DOHH2 (cell line): ENCODE measurements at regions not wholly inside any gene's neighbourhood (a gene's known extent, or its start where the extent isn't known, plus 50 kb on each side); places are given as distances from the start of the nearest gene placed in this dataset.

ENCODE experiments used
- H3F3A ChIP-seq: fragments of 200-600 bp; sonication (generic), shearing (Covaris generic); 2 replicates; pipeline ENCODE4 v1.6.0; 2016; ENCODE audit warnings: antibody characterized with exemption, mild to moderate bottlenecking; ENCODE audit not compliant: control insufficient read depth, insufficient read depth
- H3K27ac ChIP-seq: fragments of 200-600 bp; sonication (generic); 2 replicates; pipeline ENCODE4 v1.5.1; 2014; ENCODE audit warnings: low read depth, mild to moderate bottlenecking, low read length, moderate library complexity
- H3K27me3 ChIP-seq: fragments of 200-600 bp; sonication (generic); 2 replicates; pipeline ENCODE4 v1.6.1; 2014; ENCODE audit warnings: mild to moderate bottlenecking, low read length, mixed read lengths; ENCODE audit not compliant: control insufficient read depth
- H3K36me3 ChIP-seq: fragments of 200-600 bp; sonication (generic); 2 replicates; pipeline ENCODE4 v1.6.1; 2014; ENCODE audit warnings: mild to moderate bottlenecking, low read length, moderate library complexity, mixed read lengths; ENCODE audit not compliant: control insufficient read depth
- H3K4me1 ChIP-seq: fragments of 200-600 bp; sonication (generic); 2 replicates; pipeline ENCODE4 v1.6.1; 2014; ENCODE audit warnings: mild to moderate bottlenecking, low read length, mixed read lengths; ENCODE audit not compliant: control insufficient read depth
- H3K4me2 ChIP-seq: fragments of 200-600 bp; sonication (generic); 2 replicates; pipeline ENCODE4 v1.6.0; 2014; ENCODE audit warnings: mild to moderate bottlenecking, low read length, moderate library complexity
- H3K4me3 ChIP-seq: fragments of 200-600 bp; sonication (generic); 2 replicates; pipeline ENCODE4 v1.5.1; 2014; ENCODE audit warnings: mild to moderate bottlenecking, low read length, mixed read lengths
- H3K79me2 ChIP-seq: fragments of 200-600 bp; sonication (generic); 2 replicates; pipeline ENCODE4 v1.6.1; 2014; ENCODE audit warnings: mild to moderate bottlenecking, low read length, mixed read lengths; ENCODE audit not compliant: control insufficient read depth
- H3K9me2 ChIP-seq: fragments of 200-600 bp; sonication (generic); replicated peaks from 2 replicates; pipeline ENCODE4 v1.6.1; 2014; ENCODE audit warnings: mild to moderate bottlenecking, low read length, mixed read lengths; ENCODE audit not compliant: control insufficient read depth
- H3K9me3 ChIP-seq: fragments of 200-600 bp; sonication (generic); 2 replicates; pipeline ENCODE4 v1.6.1; 2014; ENCODE audit warnings: antibody characterized with exemption, low read length, mixed read lengths; ENCODE audit not compliant: control insufficient read depth, insufficient read depth
- H4K20me1 ChIP-seq: fragments of 200-600 bp; sonication (generic); 2 replicates; pipeline ENCODE4 v1.6.0; 2014; ENCODE audit warnings: low read depth, mild to moderate bottlenecking, antibody characterized with exemption, low read length, moderate library complexity; ENCODE audit not compliant: control insufficient read depth, insufficient read depth
- EZH2phosphoT487 ChIP-seq: fragments of 200-600 bp; sonication (generic); IDR thresholded peaks from 2 replicates; pipeline ENCODE4 v1.6.1; 2017; ENCODE audit warnings: borderline replicate concordance, mild to moderate bottlenecking, antibody characterized with exemption, low read length, moderate library complexity, mixed read lengths
- TF ChIP-seq, protein P1 (sequence below): fragments of 200-600 bp; sonication (generic); IDR thresholded peaks from one replicate; pipeline ENCODE4 v1.5.1; 2014; ENCODE audit warnings: antibody characterized with exemption, mild to moderate bottlenecking, low read depth, low read length; ENCODE audit not compliant: poor library complexity, severe bottlenecking

DNA sequence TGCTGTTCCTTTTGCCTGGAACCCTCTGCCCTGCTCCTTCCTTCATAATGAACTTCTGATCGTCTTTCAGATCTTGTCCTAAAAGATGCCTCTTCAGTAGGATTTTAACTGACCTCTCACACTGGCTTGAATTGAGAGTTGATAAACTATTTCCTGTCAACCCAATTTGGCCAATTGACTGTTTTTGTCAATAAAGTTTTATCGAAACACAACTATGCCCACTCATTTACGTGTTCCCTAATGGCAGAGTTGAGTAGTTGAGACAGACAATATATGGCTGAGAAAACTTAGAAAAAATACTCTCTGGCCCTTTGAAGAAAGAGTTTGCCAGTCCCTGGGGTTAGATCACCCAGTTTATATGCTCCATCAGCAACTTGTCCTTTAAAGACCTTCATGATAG, 171.7 kb upstream of the TBX3 start:
- no peaks in the 10 kb centered on the region for H3F3A ChIP-seq
- H3K4me1 ChIP-seq: no peaks in the 10 kb centered on the region
- no peak overlapping the region for H3K4me3 ChIP-seq
- no peaks in the 10 kb centered on the region for H3K9me2 ChIP-seq
- no peaks in the 10 kb centered on the region; the same call in 1 of the 2 replicates for H3K9me3 ChIP-seq
- H3K27me3 ChIP-seq: no peaks in the 10 kb centered on the region
- H4K20me1 ChIP-seq: no peaks in the 10 kb centered on the region
- TF ChIP-seq, protein P1, sequence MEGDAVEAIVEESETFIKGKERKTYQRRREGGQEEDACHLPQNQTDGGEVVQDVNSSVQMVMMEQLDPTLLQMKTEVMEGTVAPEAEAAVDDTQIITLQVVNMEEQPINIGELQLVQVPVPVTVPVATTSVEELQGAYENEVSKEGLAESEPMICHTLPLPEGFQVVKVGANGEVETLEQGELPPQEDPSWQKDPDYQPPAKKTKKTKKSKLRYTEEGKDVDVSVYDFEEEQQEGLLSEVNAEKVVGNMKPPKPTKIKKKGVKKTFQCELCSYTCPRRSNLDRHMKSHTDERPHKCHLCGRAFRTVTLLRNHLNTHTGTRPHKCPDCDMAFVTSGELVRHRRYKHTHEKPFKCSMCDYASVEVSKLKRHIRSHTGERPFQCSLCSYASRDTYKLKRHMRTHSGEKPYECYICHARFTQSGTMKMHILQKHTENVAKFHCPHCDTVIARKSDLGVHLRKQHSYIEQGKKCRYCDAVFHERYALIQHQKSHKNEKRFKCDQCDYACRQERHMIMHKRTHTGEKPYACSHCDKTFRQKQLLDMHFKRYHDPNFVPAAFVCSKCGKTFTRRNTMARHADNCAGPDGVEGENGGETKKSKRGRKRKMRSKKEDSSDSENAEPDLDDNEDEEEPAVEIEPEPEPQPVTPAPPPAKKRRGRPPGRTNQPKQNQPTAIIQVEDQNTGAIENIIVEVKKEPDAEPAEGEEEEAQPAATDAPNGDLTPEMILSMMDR: no peak
- TF ChIP-seq EZH2phosphoT487: no peak
- no peaks in the 10 kb centered on the region for H3K36me3 ChIP-seq
- no peaks in the 10 kb centered on the region for H3K79me2 ChIP-seq
- H3K4me2 ChIP-seq: no peak overlapping the region
- no peak overlapping the region for H3K27ac ChIP-seq

GRCh38 chr12:114852976-114853529, 169.1 kb upstream of the TBX3 start:
- H3K4me2 ChIP-seq: no peak overlapping the region
- H3F3A ChIP-seq: no peaks in the 10 kb centered on the region
- no peak for TF ChIP-seq EZH2phosphoT487
- TF ChIP-seq, protein P1: no peak
- no peaks in the 10 kb centered on the region for H4K20me1 ChIP-seq
- no peaks in the 10 kb centered on the region for H3K36me3 ChIP-seq
- no peaks in the 10 kb centered on the region; the same call in 1 of the 2 replicates for H3K9me3 ChIP-seq
- no peak overlapping the region for H3K27ac ChIP-seq
- H3K79me2 ChIP-seq: no peaks in the 10 kb centered on the region
- no peaks in the 10 kb centered on the region for H3K27me3 ChIP-seq
- H3K9me2 ChIP-seq: no peaks in the 10 kb centered on the region
- H3K4me3 ChIP-seq: no peak overlapping the region
- H3K4me1 ChIP-seq: no peaks in the 10 kb centered on the region

DNA sequence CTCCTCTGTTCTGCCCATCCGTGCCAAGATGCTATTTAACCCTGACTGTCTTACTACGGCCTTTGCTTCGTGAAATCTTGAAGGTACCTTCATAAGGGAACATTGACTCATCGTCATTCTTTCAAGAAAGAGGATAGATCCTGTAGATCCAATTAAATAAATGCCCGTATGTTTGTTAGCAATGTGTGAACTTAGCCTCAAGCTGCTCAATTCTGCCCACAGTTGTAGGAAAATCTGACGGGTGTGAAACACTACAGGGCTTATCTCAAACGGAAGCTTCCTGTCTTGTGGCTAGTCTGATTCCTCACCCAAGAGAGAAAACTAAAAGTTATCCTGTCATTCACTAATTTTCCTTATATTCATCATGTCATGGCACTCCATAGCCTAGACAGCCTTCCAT, 168.0 kb upstream of the TBX3 start:
- Histone ChIP-seq H3K9me3 (no peaks in the 10 kb centered on the region; the same call in 1 of the 2 replicates), H3F3A (no peaks in the 10 kb centered on the region), H3K36me3 (no peaks in the 10 kb centered on the region), H3K4me2 (no peak overlapping the region), H3K27me3 (no peaks in the 10 kb centered on the region), H3K4me3 (no peak overlapping the region), H3K4me1 (no peaks in the 10 kb centered on the region), H4K20me1 (no peaks in the 10 kb centered on the region), H3K27ac (no peak overlapping the region), H3K79me2 (no peaks in the 10 kb centered on the region), H3K9me2 (no peaks in the 10 kb centered on the region)
- no peak for TF ChIP-seq EZH2phosphoT487
- TF ChIP-seq, protein P1: no peak
